Hematopoietic multipotent progenitor cell (in vitro differentiated cells): ENCODE measurements at regions not wholly inside any gene's neighbourhood (a gene's known extent, or its start where the extent isn't known, plus 50 kb on each side); places are given as distances from the start of the nearest gene placed in this dataset.
A peak's percentile ranks its signal among the peaks of the same experiment; 100 is the strongest.
"Not testable (repeated sequence)": the region's sequence is repeated elsewhere in the genome, so short reads cannot be mapped to it uniquely, and the experiment has no call there.

ENCODE experiments used
- DNase-seq, 3 donors: peaks; one replicate each; pipeline ENCODE4 v3.0.0-alpha.2; 2011 to 2015; ENCODE audit warnings: low read depth in 2 of 3, low spot score in 2 of 3

- DNase-seq, result not testable (repeated sequence)
These were observed 99.2 kb downstream of the ZNF100 start for GRCh38 chr19:21668072-21668773.

GRCh38 chr19:21655540-21656126 is 111.7 kb downstream of the ZNF100 start:
- DNase-seq, result no peak

- not testable (repeated sequence) for DNase-seq
These were observed 115.9 kb downstream of the ZNF100 start for GRCh38 chr19:21651478-21651877.

- DNase-seq, result no peak
These were observed 128.6 kb downstream of the ZNF100 start for GRCh38 chr19:21638776-21639175.

- DNase-seq, result peak in 1 of 3 donors; percentile 60
These were observed 121.7 kb downstream of the ZNF429 start for GRCh38 chr19:21626924-21627697.

- DNase-seq, result no peak
These were observed 120.7 kb downstream of the ZNF429 start for GRCh38 chr19:21626091-21626490.

GRCh38 chr19:21622920-21623319 is 117.5 kb downstream of the ZNF429 start:
- DNase-seq, result no peak

- no peak for DNase-seq
These were observed 116.3 kb downstream of the ZNF429 start for GRCh38 chr19:21621671-21622070.

GRCh38 chr19:21617740-21618339 is 112.4 kb downstream of the ZNF429 start:
- peak in 1 of 3 donors; percentile 13 for DNase-seq

GRCh38 chr19:21614776-21615175 is 109.4 kb downstream of the ZNF429 start:
- not testable (repeated sequence) for DNase-seq

- not testable (repeated sequence) for DNase-seq
These were observed 107.8 kb downstream of the ZNF429 start for GRCh38 chr19:21613201-21613600.

GRCh38 chr19:21612403-21612872 is 107.0 kb downstream of the ZNF429 start:
- no peak for DNase-seq

GRCh38 chr19:21611659-21612402 is 106.4 kb downstream of the ZNF429 start:
- DNase-seq, result peak in 1 of 3 donors; percentile 67

- DNase-seq, result no peak
These were observed 105.4 kb downstream of the ZNF429 start for GRCh38 chr19:21610787-21611186.

GRCh38 chr19:21610341-21610740 is 104.9 kb downstream of the ZNF429 start:
- DNase-seq, result peak in 1 of 3 donors; percentile 74

GRCh38 chr19:21608571-21608970 is 103.2 kb downstream of the ZNF429 start:
- DNase-seq, result no peak

- no peak for DNase-seq
These were observed 102.0 kb downstream of the ZNF429 start for GRCh38 chr19:21607449-21607848.

- not testable (repeated sequence) for DNase-seq
These were observed 101.6 kb downstream of the ZNF429 start for GRCh38 chr19:21607011-21607410.

GRCh38 chr19:21606326-21606725 is 100.9 kb downstream of the ZNF429 start:
- not testable (repeated sequence) for DNase-seq

GRCh38 chr19:21604951-21605476 is 99.6 kb downstream of the ZNF429 start:
- peak in 1 of 3 donors; percentile 30 for DNase-seq
